MM.1S (cell line): ENCODE measurements at regions not wholly inside any gene's neighbourhood (a gene's known extent, or its start where the extent isn't known, plus 50 kb on each side); places are given as distances from the start of the nearest gene placed in this dataset.
"Not testable (repeated sequence)": the region's sequence is repeated elsewhere in the genome, so short reads cannot be mapped to it uniquely, and the experiment has no call there.

Source experiments
- DNase-seq: peaks from one replicate; pipeline ENCODE4 v3.0.0-alpha.2; 2015
- H2AFZ ChIP-seq: fragments of 300-600 bp; sonication (generic); 2 replicates; pipeline ENCODE4 v1.6.0; 2016; ENCODE audit warnings: antibody characterized with exemption, low read length
- H3F3A ChIP-seq: fragments of 300-600 bp; sonication (generic); 2 replicates; pipeline ENCODE4 v1.6.1; 2016; ENCODE audit warnings: mild to moderate bottlenecking, antibody characterized with exemption, low read length, moderate library complexity, mixed read lengths; ENCODE audit not compliant: insufficient read depth
- H3K27ac ChIP-seq: fragments of 300-600 bp; sonication (generic); 2 replicates; pipeline ENCODE4 v1.5.1; 2016; ENCODE audit warnings: mild to moderate bottlenecking, low read length
- H3K27me3 ChIP-seq: fragments of 300-600 bp; sonication (generic); replicated peaks from 2 replicates; pipeline ENCODE4 v1.6.0; 2016; ENCODE audit warnings: low read length; ENCODE audit not compliant: insufficient read depth
- H3K36me3 ChIP-seq: fragments of 300-600 bp; sonication (generic); replicated peaks from 2 replicates; pipeline ENCODE4 v1.6.1; 2016; ENCODE audit warnings: mild to moderate bottlenecking, low read length, mixed read lengths; ENCODE audit not compliant: insufficient read depth
- H3K4me1 ChIP-seq: fragments of 300-600 bp; sonication (generic); 2 replicates; pipeline ENCODE4 v1.6.1; 2016; ENCODE audit warnings: low read length, mixed read lengths
- H3K4me2 ChIP-seq: fragments of 300-600 bp; sonication (generic); 2 replicates; pipeline ENCODE4 v1.6.0; 2016; ENCODE audit warnings: low read depth, low read length
- H3K4me3 ChIP-seq: fragments of 300-600 bp; sonication (generic); 2 replicates; pipeline ENCODE4 v1.5.1; 2016; ENCODE audit warnings: low read length, mixed read lengths
- H3K79me2 ChIP-seq: fragments of 300-600 bp; sonication (generic); 2 replicates; pipeline ENCODE4 v1.6.1; 2016; ENCODE audit warnings: mixed run types, low read length, mixed read lengths
- H3K9ac ChIP-seq: fragments of 300-600 bp; sonication (generic); 2 replicates; pipeline ENCODE4 v1.6.1; 2016; ENCODE audit warnings: low read length, mixed read lengths
- H3K9me2 ChIP-seq: fragments of 300-600 bp; sonication (generic); replicated peaks from 2 replicates; pipeline ENCODE4 v1.6.1; 2016; ENCODE audit warnings: mild to moderate bottlenecking, low read length, mixed read lengths; ENCODE audit not compliant: insufficient read depth
- H3K9me3 ChIP-seq: fragments of 300-600 bp; sonication (generic); replicated peaks from 2 replicates; pipeline ENCODE4 v1.6.1; 2016; ENCODE audit warnings: mild to moderate bottlenecking, low read length, mixed read lengths; ENCODE audit not compliant: insufficient read depth
- H4K20me1 ChIP-seq: fragments of 300-600 bp; sonication (generic); 2 replicates; pipeline ENCODE4 v1.6.1; 2016; ENCODE audit warnings: mild to moderate bottlenecking, low read length, moderate library complexity, mixed read lengths; ENCODE audit not compliant: insufficient read depth
- EZH2 ChIP-seq: fragments of 300-600 bp; sonication (generic); optimal IDR thresholded peaks from 2 replicates; pipeline ENCODE3; 2017; ENCODE audit warnings: low read depth, mild to moderate bottlenecking, antibody characterized with exemption, low read length, mixed read lengths
- EZH2phosphoT487 ChIP-seq: fragments of 300-600 bp; sonication (generic); IDR thresholded peaks from 2 replicates; pipeline ENCODE4 v1.6.1; 2018; ENCODE audit warnings: antibody characterized with exemption, low read length
- TF ChIP-seq, protein P1 (sequence below): fragments of 300-600 bp; sonication (generic); IDR thresholded peaks from 2 replicates; pipeline ENCODE4 v1.5.1; 2016; ENCODE audit warnings: antibody characterized with exemption, low read length, mixed read lengths

DNA sequence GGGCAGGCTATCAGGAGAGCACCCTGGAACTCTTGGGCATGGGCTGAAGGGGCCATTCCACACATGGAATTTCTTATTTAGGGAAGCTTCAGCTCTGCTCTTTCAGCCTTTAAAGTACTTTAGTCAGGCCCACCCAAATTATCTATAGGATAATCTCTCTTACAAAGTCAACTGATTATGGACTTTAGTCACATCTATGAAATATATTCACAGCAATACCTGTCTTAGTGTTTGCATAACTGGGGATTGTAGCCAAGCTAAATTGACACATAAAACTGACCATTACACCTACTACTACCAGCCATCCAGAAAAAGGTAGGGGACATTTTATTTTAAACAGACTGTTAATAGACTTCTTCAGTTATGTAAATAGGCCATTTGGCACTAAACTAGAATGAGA is 114.9 kb upstream of the VANGL1 start:
- H4K20me1 ChIP-seq, result no peaks in the 10 kb centered on the region
- H3K79me2 ChIP-seq, result no peaks in the 10 kb centered on the region
- no peak overlapping the region for H3K9ac ChIP-seq
- no peak overlapping the region for H3K27ac ChIP-seq
- no peak for DNase-seq
- no peaks in the 10 kb centered on the region for H3K4me1 ChIP-seq
- H3K27me3 ChIP-seq, result no peaks in the 10 kb centered on the region
- TF ChIP-seq, protein P1, sequence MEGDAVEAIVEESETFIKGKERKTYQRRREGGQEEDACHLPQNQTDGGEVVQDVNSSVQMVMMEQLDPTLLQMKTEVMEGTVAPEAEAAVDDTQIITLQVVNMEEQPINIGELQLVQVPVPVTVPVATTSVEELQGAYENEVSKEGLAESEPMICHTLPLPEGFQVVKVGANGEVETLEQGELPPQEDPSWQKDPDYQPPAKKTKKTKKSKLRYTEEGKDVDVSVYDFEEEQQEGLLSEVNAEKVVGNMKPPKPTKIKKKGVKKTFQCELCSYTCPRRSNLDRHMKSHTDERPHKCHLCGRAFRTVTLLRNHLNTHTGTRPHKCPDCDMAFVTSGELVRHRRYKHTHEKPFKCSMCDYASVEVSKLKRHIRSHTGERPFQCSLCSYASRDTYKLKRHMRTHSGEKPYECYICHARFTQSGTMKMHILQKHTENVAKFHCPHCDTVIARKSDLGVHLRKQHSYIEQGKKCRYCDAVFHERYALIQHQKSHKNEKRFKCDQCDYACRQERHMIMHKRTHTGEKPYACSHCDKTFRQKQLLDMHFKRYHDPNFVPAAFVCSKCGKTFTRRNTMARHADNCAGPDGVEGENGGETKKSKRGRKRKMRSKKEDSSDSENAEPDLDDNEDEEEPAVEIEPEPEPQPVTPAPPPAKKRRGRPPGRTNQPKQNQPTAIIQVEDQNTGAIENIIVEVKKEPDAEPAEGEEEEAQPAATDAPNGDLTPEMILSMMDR, result no peak
- TF ChIP-seq EZH2phosphoT487 (no peak), EZH2 (no peak)
- no peaks in the 10 kb centered on the region for H3K9me3 ChIP-seq
- H3F3A ChIP-seq, result no peaks in the 10 kb centered on the region
- no peaks in the 10 kb centered on the region for H3K36me3 ChIP-seq
- H2AFZ ChIP-seq, result no peak overlapping the region
- no peak overlapping the region for H3K4me2 ChIP-seq
- H3K4me3 ChIP-seq, result no peak overlapping the region
- H3K9me2 ChIP-seq, result no peaks in the 10 kb centered on the region

DNA sequence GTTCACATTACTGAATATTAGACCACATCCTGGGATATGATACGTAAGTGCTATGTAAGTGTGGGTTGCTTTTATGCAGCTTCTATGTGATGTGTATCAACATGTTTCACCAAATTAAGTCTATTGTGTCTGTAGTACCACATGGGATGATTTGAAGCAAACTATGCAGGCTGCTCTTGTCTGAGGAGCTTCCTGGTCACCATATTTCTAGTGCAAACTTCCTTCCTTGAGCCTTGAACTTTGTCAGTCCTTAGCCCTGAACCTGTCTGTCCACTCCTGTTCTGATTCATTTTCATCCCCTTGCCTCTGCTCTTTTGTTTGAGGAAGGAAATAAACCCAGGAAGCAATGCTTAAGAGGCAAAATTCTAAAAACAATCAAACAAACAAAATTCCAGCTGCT is 117.5 kb upstream of the VANGL1 start:
- Histone ChIP-seq H2AFZ (no peak overlapping the region), H4K20me1 (no peaks in the 10 kb centered on the region), H3K9me2 (no peaks in the 10 kb centered on the region), H3K4me1 (no peaks in the 10 kb centered on the region), H3K27me3 (no peaks in the 10 kb centered on the region), H3K9ac (no peak overlapping the region), H3K9me3 (no peaks in the 10 kb centered on the region), H3K36me3 (no peaks in the 10 kb centered on the region), H3K4me2 (no peak overlapping the region), H3F3A (no peaks in the 10 kb centered on the region), H3K27ac (no peak overlapping the region), H3K79me2 (no peaks in the 10 kb centered on the region), H3K4me3 (no peak overlapping the region)
- TF ChIP-seq EZH2phosphoT487 (no peak), EZH2 (no peak)
- TF ChIP-seq, protein P1, result no peak
- DNase-seq, result no peak

DNA sequence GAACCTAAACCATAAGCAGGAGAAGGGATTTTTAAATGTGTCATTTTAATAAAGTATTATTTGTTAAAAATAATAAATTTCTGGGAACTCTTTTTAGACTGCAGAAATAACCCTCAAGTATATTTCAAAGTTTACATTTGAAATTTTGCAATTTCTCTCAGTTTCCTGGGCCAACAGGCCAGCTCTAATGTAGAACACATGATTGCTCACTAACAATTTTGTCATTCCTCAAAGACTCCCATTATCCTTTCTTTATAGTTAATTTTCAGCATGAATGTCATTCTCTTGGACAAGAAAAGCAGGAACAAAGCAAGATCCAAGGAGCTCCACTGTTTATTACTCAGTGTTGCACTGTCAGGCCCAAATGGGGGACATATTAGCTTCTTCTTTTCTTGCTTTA is 119.4 kb upstream of the VANGL1 start:
- DNase-seq, result no peak
- Histone ChIP-seq H3K27ac (no peak overlapping the region), H3F3A (no peaks in the 10 kb centered on the region), H3K9ac (no peak overlapping the region), H3K9me2 (no peaks in the 10 kb centered on the region), H3K4me1 (no peaks in the 10 kb centered on the region), H3K4me2 (no peak overlapping the region), H3K36me3 (no peaks in the 10 kb centered on the region), H3K79me2 (no peaks in the 10 kb centered on the region), H4K20me1 (no peaks in the 10 kb centered on the region), H2AFZ (no peak overlapping the region), H3K27me3 (no peaks in the 10 kb centered on the region), H3K9me3 (no peaks in the 10 kb centered on the region), H3K4me3 (no peak overlapping the region)
- TF ChIP-seq, protein P1, result no peak
- TF ChIP-seq EZH2phosphoT487, result no peak
- no peak for TF ChIP-seq EZH2

DNA sequence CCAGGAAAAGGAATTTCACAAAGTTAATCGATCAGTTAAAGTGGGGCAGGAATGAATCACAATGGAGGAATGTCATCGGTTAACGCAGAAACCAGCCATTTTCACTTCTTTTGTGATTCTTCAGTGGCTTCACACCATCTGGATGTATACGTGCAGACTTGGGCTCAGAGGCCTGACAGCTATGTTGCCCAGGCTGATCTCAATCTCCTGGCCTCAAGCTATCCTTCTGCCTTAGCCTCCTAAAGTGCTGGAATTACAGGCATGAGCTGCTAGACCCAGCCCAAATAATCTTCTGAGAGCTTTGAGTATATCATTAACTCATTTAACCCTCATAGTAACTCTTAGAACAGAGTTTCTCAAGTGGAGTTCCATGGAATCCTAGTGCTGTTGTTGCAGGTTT is 126.5 kb upstream of the VANGL1 start:
- H2AFZ ChIP-seq, result no peak overlapping the region
- DNase-seq, result no peak
- no peaks in the 10 kb centered on the region for H3F3A ChIP-seq
- no peaks in the 10 kb centered on the region for H3K9me3 ChIP-seq
- H3K9me2 ChIP-seq, result no peaks in the 10 kb centered on the region
- no peak overlapping the region for H3K27ac ChIP-seq
- no peak overlapping the region for H3K4me2 ChIP-seq
- H3K4me1 ChIP-seq, result no peaks in the 10 kb centered on the region
- no peaks in the 10 kb centered on the region for H3K79me2 ChIP-seq
- no peaks in the 10 kb centered on the region for H4K20me1 ChIP-seq
- no peak overlapping the region for H3K9ac ChIP-seq
- no peaks in the 10 kb centered on the region for H3K27me3 ChIP-seq
- no peak for TF ChIP-seq EZH2
- TF ChIP-seq, protein P1, result no peak
- TF ChIP-seq EZH2phosphoT487, result no peak
- H3K4me3 ChIP-seq, result no peak overlapping the region
- H3K36me3 ChIP-seq, result no peaks in the 10 kb centered on the region

DNA sequence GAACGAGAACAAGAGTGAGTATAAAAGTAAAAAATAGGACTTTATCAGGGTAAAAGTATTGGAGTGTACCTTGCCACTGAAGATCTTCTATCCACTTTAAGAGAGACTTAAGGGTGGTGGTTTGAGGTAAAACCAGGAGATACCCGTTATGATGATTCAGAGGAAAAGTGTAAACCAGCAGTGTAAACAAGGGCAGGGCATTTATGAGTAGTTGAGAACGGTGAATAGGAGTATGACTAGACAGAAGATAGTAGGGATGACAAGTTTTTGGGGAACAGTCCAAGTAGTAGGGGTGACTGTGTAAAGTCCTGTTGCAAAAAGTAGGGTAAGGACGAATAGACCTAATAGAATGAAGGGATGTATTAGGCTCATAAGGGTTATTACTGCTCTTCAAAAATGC is 131.5 kb upstream of the VANGL1 start:
- not testable (repeated sequence) for H3K4me2 ChIP-seq, H3K27ac ChIP-seq, H3K27me3 ChIP-seq, H3F3A ChIP-seq, H4K20me1 ChIP-seq, H2AFZ ChIP-seq, H3K4me1 ChIP-seq, DNase-seq, H3K79me2 ChIP-seq, H3K36me3 ChIP-seq, H3K9me2 ChIP-seq, H3K9ac ChIP-seq, H3K9me3 ChIP-seq, H3K4me3 ChIP-seq
